ENCODE measurements at regions not wholly inside any gene's neighbourhood (a gene's known extent, or its start where the extent isn't known, plus 50 kb on each side); places are given as distances from the start of the nearest gene placed in this dataset.

GRCh38 chr5:125776656-125777139, 646.5 kb upstream of the GRAMD2B start:
- ATAC-seq (ENCODE audit: low FRiP score) = no peak
- H3K27me3 ChIP-seq (ENCODE audit: control insufficient read depth in 1 of 2, insufficient read depth in 2 of 2, low read length in 1 of 2) = peaks cover 0 to 2% of the 10 kb centered on the region in 2 donors
- no peaks in the 10 kb centered on the region for H3K4me1 ChIP-seq (ENCODE audit: control insufficient read depth in 1 of 2, insufficient read depth in 2 of 2, low read length in 2 of 2)
- H3K27ac ChIP-seq (ENCODE audit: low read depth in 1 of 2, low read length in 2 of 2) = no peak overlapping the region
- no peak for DNase-seq
- WGBS, 2 donors = 87 to 90% methylated on average over 3 of the region's 3 CpGs
- H3K36me3 ChIP-seq (ENCODE audit: control insufficient read depth in 1 of 2, insufficient read depth in 2 of 2, low read length in 1 of 2) = no peaks in the 10 kb centered on the region
- H3K4me3 ChIP-seq (ENCODE audit: low read length in 2 of 2) = no peak overlapping the region
- H3K9me3 ChIP-seq (ENCODE audit: control insufficient read depth, low read length) = peaks cover 2% of the 10 kb centered on the region
- intact Hi-C loops (cut with DNase I) = no loop called here

DNA sequence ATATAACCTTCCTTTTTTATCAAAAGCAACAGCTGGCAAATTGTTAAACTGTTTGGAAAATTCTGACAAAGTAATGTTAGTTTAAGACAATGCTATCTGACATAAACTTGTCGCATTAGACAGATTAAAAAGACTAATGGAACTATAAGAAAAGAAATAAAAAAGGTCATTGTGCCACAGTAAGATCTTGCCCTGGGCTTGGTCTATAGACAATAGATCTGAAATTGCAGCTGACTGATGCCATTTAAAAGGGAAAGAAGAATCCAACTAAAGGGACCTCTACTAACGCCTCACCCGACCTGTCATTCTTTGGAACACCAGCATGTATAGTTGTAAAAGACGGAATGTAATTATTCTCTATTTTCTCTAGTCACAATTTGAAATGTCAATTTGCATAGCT, 644.4 kb upstream of the GRAMD2B start:
- H3K36me3 ChIP-seq (ENCODE audit: control insufficient read depth in 1 of 2, insufficient read depth in 2 of 2, low read length in 1 of 2) = no peaks in the 10 kb centered on the region
- no peak overlapping the region for H3K4me3 ChIP-seq (ENCODE audit: low read length in 2 of 2)
- no peaks in the 10 kb centered on the region for H3K4me1 ChIP-seq (ENCODE audit: control insufficient read depth in 1 of 2, insufficient read depth in 2 of 2, low read length in 2 of 2)
- 68 to 70% methylated on average over 4 of the region's 4 CpGs for WGBS, 2 donors
- H3K27ac ChIP-seq (ENCODE audit: low read depth in 1 of 2, low read length in 2 of 2) = no peak overlapping the region
- ATAC-seq (ENCODE audit: low FRiP score) (no peak), DNase-seq (no peak)
- H3K27me3 ChIP-seq (ENCODE audit: control insufficient read depth in 1 of 2, insufficient read depth in 2 of 2, low read length in 1 of 2) = peaks cover 0 to 2% of the 10 kb centered on the region in 2 donors
- peaks cover 3% of the 10 kb centered on the region for H3K9me3 ChIP-seq (ENCODE audit: control insufficient read depth, low read length)
- intact Hi-C loops (cut with DNase I) = no loop called here

DNA sequence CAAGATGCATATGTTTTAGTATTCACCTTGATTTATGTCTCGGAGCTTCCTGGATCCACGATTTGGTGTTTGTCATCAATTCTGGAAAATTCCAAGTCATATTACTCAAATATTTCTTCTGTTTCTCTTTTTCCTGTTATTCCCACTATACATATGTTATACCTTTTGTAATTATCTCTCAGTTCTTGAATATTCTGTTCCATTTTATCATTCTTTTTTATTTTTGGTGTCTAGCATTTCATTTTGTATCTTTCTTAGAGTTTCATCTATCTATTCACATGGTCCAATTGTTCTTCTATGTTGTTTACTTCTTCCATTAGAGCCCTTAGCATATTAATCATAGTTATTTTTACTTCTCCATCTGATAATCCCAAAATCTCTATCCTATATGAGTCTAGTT, 637.8 kb upstream of the GRAMD2B start:
- no peak for DNase-seq
- intact Hi-C loops (cut with DNase I) = no loop called here
- Histone ChIP-seq H3K4me3 (ENCODE audit: low read length in 2 of 2) (no peak overlapping the region), H3K27ac (ENCODE audit: low read depth in 1 of 2, low read length in 2 of 2) (no peak overlapping the region), H3K27me3 (ENCODE audit: control insufficient read depth in 1 of 2, insufficient read depth in 2 of 2, low read length in 1 of 2) (no peaks in the 10 kb centered on the region), H3K9me3 (ENCODE audit: control insufficient read depth, low read length) (peaks cover 1% of the 10 kb centered on the region), H3K36me3 (ENCODE audit: control insufficient read depth in 1 of 2, insufficient read depth in 2 of 2, low read length in 1 of 2) (no peaks in the 10 kb centered on the region), H3K4me1 (ENCODE audit: control insufficient read depth in 1 of 2, insufficient read depth in 2 of 2, low read length in 2 of 2) (no peaks in the 10 kb centered on the region)
- 75 to 84% methylated on average over 2 of the region's 2 CpGs for WGBS, 2 donors
- no peak for ATAC-seq (ENCODE audit: low FRiP score)

- 74 to 85% methylated on average over 2 of the region's 2 CpGs for WGBS, 2 donors
- intact Hi-C loops (cut with DNase I) = no loop called here
- DNase-seq (no peak), ATAC-seq (ENCODE audit: low FRiP score) (no peak)
- H3K4me1 ChIP-seq (ENCODE audit: control insufficient read depth in 1 of 2, insufficient read depth in 2 of 2, low read length in 2 of 2) = no peaks in the 10 kb centered on the region
- peaks cover 1% of the 10 kb centered on the region for H3K9me3 ChIP-seq (ENCODE audit: control insufficient read depth, low read length)
- no peak overlapping the region for H3K4me3 ChIP-seq (ENCODE audit: low read length in 2 of 2)
- no peak overlapping the region for H3K27ac ChIP-seq (ENCODE audit: low read depth in 1 of 2, low read length in 2 of 2)
- H3K27me3 ChIP-seq (ENCODE audit: control insufficient read depth in 1 of 2, insufficient read depth in 2 of 2, low read length in 1 of 2) = no peaks in the 10 kb centered on the region
- no peaks in the 10 kb centered on the region for H3K36me3 ChIP-seq (ENCODE audit: control insufficient read depth in 1 of 2, insufficient read depth in 2 of 2, low read length in 1 of 2)
Observed at GRCh38 chr5:125786021-125786420, 637.2 kb upstream of the GRAMD2B start.

DNA sequence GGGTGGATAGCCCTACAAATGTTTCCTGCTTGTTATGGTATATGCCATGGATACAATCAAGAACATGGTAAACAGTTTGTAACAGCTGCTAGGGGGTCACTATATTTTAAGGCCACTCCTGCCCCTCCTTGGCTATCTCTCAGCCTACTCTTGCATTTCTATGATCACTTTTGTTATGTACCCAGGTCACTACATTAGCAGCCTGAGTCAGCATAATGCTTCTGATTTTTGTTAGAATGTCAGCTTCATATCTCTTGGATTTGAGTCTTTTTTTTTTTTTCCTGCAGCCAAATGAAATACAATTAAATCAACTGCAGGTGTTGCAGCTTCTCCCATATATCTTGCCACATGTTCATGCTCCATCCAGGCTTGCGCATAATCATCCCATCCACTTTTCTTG, 629.7 kb upstream of the GRAMD2B start:
- Histone ChIP-seq H3K4me1 (ENCODE audit: control insufficient read depth in 1 of 2, insufficient read depth in 2 of 2, low read length in 2 of 2) (no peaks in the 10 kb centered on the region), H3K27ac (ENCODE audit: low read depth in 1 of 2, low read length in 2 of 2) (no peak overlapping the region), H3K9me3 (ENCODE audit: control insufficient read depth, low read length) (no peaks in the 10 kb centered on the region), H3K36me3 (ENCODE audit: control insufficient read depth in 1 of 2, insufficient read depth in 2 of 2, low read length in 1 of 2) (no peaks in the 10 kb centered on the region), H3K27me3 (ENCODE audit: control insufficient read depth in 1 of 2, insufficient read depth in 2 of 2, low read length in 1 of 2) (no peaks in the 10 kb centered on the region), H3K4me3 (ENCODE audit: low read length in 2 of 2) (no peak overlapping the region)
- no peak for ATAC-seq (ENCODE audit: low FRiP score)
- WGBS, 2 donors = 99 to 100% methylated on average over 1 of the region's 1 CpG
- DNase-seq = no peak
- intact Hi-C loops (cut with DNase I) = no loop called here

- intact Hi-C loops (cut with DNase I) = no loop called here
- no peak for DNase-seq
- H3K4me1 ChIP-seq (ENCODE audit: control insufficient read depth in 1 of 2, insufficient read depth in 2 of 2, low read length in 2 of 2) = no peaks in the 10 kb centered on the region
- no peaks in the 10 kb centered on the region for H3K9me3 ChIP-seq (ENCODE audit: control insufficient read depth, low read length)
- no peaks in the 10 kb centered on the region for H3K36me3 ChIP-seq (ENCODE audit: control insufficient read depth in 1 of 2, insufficient read depth in 2 of 2, low read length in 1 of 2)
- H3K27me3 ChIP-seq (ENCODE audit: control insufficient read depth in 1 of 2, insufficient read depth in 2 of 2, low read length in 1 of 2) = no peaks in the 10 kb centered on the region
- H3K27ac ChIP-seq (ENCODE audit: low read depth in 1 of 2, low read length in 2 of 2) = no peak overlapping the region
- no peak for ATAC-seq (ENCODE audit: low FRiP score)
- no peak overlapping the region for H3K4me3 ChIP-seq (ENCODE audit: low read length in 2 of 2)
Observed at GRCh38 chr5:125794922-125795321, 628.3 kb upstream of the GRAMD2B start.

DNA sequence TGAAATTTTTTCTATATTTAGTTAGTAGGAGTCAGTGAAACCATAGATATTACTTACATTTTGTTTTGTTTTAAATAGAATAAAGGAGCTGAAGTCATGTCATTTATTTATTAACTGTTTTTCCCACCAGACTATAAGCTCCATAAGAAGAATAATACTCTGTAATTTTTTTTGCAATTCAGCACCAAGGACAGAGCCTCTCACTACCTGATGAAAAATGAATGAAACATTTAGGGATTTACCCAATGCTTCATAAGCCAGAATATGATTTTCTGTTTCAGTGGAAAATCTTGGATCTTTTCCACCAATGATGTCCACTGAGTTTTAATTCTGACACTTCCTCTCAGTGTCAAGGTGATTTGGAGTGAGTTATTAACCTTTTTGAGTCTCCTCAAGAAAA, 624.9 kb upstream of the GRAMD2B start:
- Histone ChIP-seq H3K4me1 (ENCODE audit: control insufficient read depth in 1 of 2, insufficient read depth in 2 of 2, low read length in 2 of 2) (no peaks in the 10 kb centered on the region), H3K27me3 (ENCODE audit: control insufficient read depth in 1 of 2, insufficient read depth in 2 of 2, low read length in 1 of 2) (no peaks in the 10 kb centered on the region), H3K4me3 (ENCODE audit: low read length in 2 of 2) (no peak overlapping the region), H3K9me3 (ENCODE audit: control insufficient read depth, low read length) (no peaks in the 10 kb centered on the region), H3K36me3 (ENCODE audit: control insufficient read depth in 1 of 2, insufficient read depth in 2 of 2, low read length in 1 of 2) (no peaks in the 10 kb centered on the region), H3K27ac (ENCODE audit: low read depth in 1 of 2, low read length in 2 of 2) (no peak overlapping the region)
- ATAC-seq (ENCODE audit: low FRiP score) (no peak), DNase-seq (no peak)
- intact Hi-C loops (cut with DNase I) = no loop called here

DNA sequence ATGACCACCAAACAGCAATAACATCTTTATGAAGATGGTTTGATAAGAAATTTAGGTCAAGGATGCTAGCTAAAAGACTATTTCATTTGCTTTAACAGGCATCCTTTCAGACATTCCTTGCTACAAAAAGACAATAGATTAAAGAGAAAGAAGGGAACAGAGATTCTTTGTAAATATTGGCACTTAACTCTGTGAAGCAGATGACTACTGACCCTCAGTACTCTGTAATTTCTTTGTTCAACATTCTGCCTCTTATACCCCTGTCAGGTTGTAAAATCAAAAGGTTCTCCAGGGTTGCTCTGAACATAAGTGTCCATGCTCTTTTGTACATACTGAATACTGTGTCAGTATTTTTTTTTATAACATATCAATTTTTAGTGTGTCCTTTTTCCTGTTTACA, 610.6 kb upstream of the GRAMD2B start:
- ATAC-seq (ENCODE audit: low FRiP score) = no peak
- intact Hi-C loops (cut with DNase I) = no loop called here
- no peak overlapping the region for H3K4me3 ChIP-seq (ENCODE audit: low read length in 2 of 2)

GRCh38 chr5:125813221-125813974, 609.8 kb upstream of the GRAMD2B start:
- Histone ChIP-seq H3K4me1 (ENCODE audit: control insufficient read depth in 1 of 2, insufficient read depth in 2 of 2, low read length in 2 of 2) (no peaks in the 10 kb centered on the region), H3K27ac (ENCODE audit: low read depth in 1 of 2, low read length in 2 of 2) (no peak overlapping the region), H3K9me3 (ENCODE audit: control insufficient read depth, low read length) (no peaks in the 10 kb centered on the region), H3K36me3 (ENCODE audit: control insufficient read depth in 1 of 2, insufficient read depth in 2 of 2, low read length in 1 of 2) (no peaks in the 10 kb centered on the region), H3K4me3 (ENCODE audit: low read length in 2 of 2) (no peak overlapping the region), H3K27me3 (ENCODE audit: control insufficient read depth in 1 of 2, insufficient read depth in 2 of 2, low read length in 1 of 2) (no peaks in the 10 kb centered on the region)
- DNase-seq (no peak), ATAC-seq (ENCODE audit: low FRiP score) (no peak)
- intact Hi-C loops (cut with DNase I) = no loop called here
- WGBS, 2 donors = 72 to 80% methylated on average over 6 of the region's 6 CpGs

More for the DNA sequence above, 610.6 kb upstream of the GRAMD2B start:
- Histone ChIP-seq H3K27me3 (ENCODE audit: control insufficient read depth in 1 of 2, insufficient read depth in 2 of 2, low read length in 1 of 2) (no peaks in the 10 kb centered on the region), H3K9me3 (ENCODE audit: control insufficient read depth, low read length) (no peaks in the 10 kb centered on the region), H3K36me3 (ENCODE audit: control insufficient read depth in 1 of 2, insufficient read depth in 2 of 2, low read length in 1 of 2) (no peaks in the 10 kb centered on the region), H3K27ac (ENCODE audit: low read depth in 1 of 2, low read length in 2 of 2) (no peak overlapping the region), H3K4me1 (ENCODE audit: control insufficient read depth in 1 of 2, insufficient read depth in 2 of 2, low read length in 2 of 2) (no peaks in the 10 kb centered on the region)
- DNase-seq = no peak
